RWPE1 (cell line): ENCODE measurements at regions not wholly inside any gene's neighbourhood (a gene's known extent, or its start where the extent isn't known, plus 50 kb on each side); places are given as distances from the start of the nearest gene placed in this dataset.

Experiments used
- CTCF ChIA-PET: fragments of 350-600 bp; sonication (Branson Sonifier 250); formaldehyde crosslinking; extraction: SDS; loops from one replicate; lab custom pipeline; 2021; lab: Yijun Ruan, JAX
- POLR2A ChIA-PET: fragments of 400-600 bp; formaldehyde crosslinking; extraction: SDS; loops from one replicate; lab custom pipeline; 2020; ENCODE audit warnings: antibody characterized with exemption; ENCODE audit not compliant: low non-redundant PET; lab: Yijun Ruan, JAX
- DNase-seq: peaks from one replicate; pipeline ENCODE4 v3.0.0; 2012; ENCODE audit warnings: low spot score
- H3K27ac ChIP-seq: fragments of 450-650 bp; 2 replicates; pipeline ENCODE4 v1.5.1; 2017
- CTCF ChIP-seq: fragments of 450-650 bp; conservative IDR thresholded peaks from 2 replicates; pipeline ENCODE4 v1.5.1; 2017; ENCODE audit warnings: low read depth, mild to moderate bottlenecking

- no peak for DNase-seq
- TF ChIP-seq CTCF = no peak
- H3K27ac ChIP-seq = peak overlapping the region; percentile 83; the same call in 1 of the 2 replicates
- CTCF ChIA-PET = interaction anchor here (0.6 kb wide), 1 partner anchor 342 kb away, joined by 4 read pairs; no protein-coding TSS in a partner anchor
- POLR2A ChIA-PET = no interaction called here
Measured at GRCh38 chr5:135129307-135129706, 95.3 kb upstream of the PITX1 start.

GRCh38 chr5:135128361-135128760 is 94.3 kb upstream of the PITX1 start:
- peak overlapping the region; percentile 90 for H3K27ac ChIP-seq
- CTCF ChIA-PET = interaction anchor here (0.6 to 1.5 kb wide), 5 partner anchors 13 to 391 kb away, joined by 3 to 5 read pairs (median 4); no protein-coding TSS in a partner anchor
- no peak for DNase-seq
- POLR2A ChIA-PET = no interaction called here
- no peak for TF ChIP-seq CTCF

GRCh38 chr5:135127439-135128240 is 93.6 kb upstream of the PITX1 start:
- peak; percentile 99 for DNase-seq
- peak overlapping the region; percentile 90 for H3K27ac ChIP-seq
- ChIA-PET POLR2A (no interaction called here), CTCF (interaction anchor here (0.6 to 1.5 kb wide), 8 partner anchors 14 to 390 kb away, joined by 3 to 5 read pairs (median 4); no protein-coding TSS in a partner anchor)
- no peak for TF ChIP-seq CTCF

GRCh38 chr5:135126688-135127438 is 92.8 kb upstream of the PITX1 start:
- DNase-seq = no peak
- ChIA-PET POLR2A (no interaction called here), CTCF (interaction anchor here (0.6 to 1.5 kb wide), 4 partner anchors 24 to 199 kb away, joined by 3 to 5 read pairs (median 4); no protein-coding TSS in a partner anchor)
- TF ChIP-seq CTCF = no peak
- H3K27ac ChIP-seq = peak overlapping the region; percentile 90

GRCh38 chr5:135124724-135125123 is 90.7 kb upstream of the PITX1 start:
- POLR2A ChIA-PET = no interaction called here

More at GRCh38 chr5:135124724-135125123, 90.7 kb upstream of the PITX1 start:
- no peak overlapping the region for H3K27ac ChIP-seq
- no peak for TF ChIP-seq CTCF
- no peak for DNase-seq
- CTCF ChIA-PET = interaction anchor here (0.6 kb wide), 1 partner anchor 66 kb away, joined by 3 read pairs; no protein-coding TSS in a partner anchor
